K562 (cell line): ENCODE measurements at regions not wholly inside any gene's neighbourhood (a gene's known extent, or its start where the extent isn't known, plus 50 kb on each side); places are given as distances from the start of the nearest gene placed in this dataset.

Experiments used
- ATAC-seq: fragments of 200-7000 bp; cut with Tn5 transposase; 3 replicates; pipeline ENCODE4 v1.9.1; 2020; ENCODE audit warnings: moderate library complexity
- BruUV-seq: library from RNA; stranded (reverse); fragments of 400-500 nt; replicated peaks from 2 replicates; lab custom pipeline; 2021; lab: Mats Ljungman, UMichigan
- CTCF ChIA-PET: fragments of 300-600 bp; formaldehyde crosslinking; extraction: SDS; loops from one replicate; lab custom pipeline; 2021; ENCODE audit warnings: low intra/inter-chr PET ratio; lab: Yijun Ruan, JAX
- POLR2A ChIA-PET: fragments of 300-600, 350-650 bp; sonication (Branson Sonifier 250); formaldehyde crosslinking; extraction: SDS; loops from one replicate; lab custom pipeline; 2021; ENCODE audit warnings: antibody characterized with exemption, inconsistent platforms; lab: Yijun Ruan, JAX
- DNase-seq, 4 experiments: peaks; one replicate each; pipeline versions ENCODE4 v3.0.0 to v3.0.0-alpha.2; 2011 to 2018; ENCODE audit warnings: low spot score in 3 of 4, mixed read lengths in 3 of 4; ENCODE audit errors: extremely low read depth in 1 of 4
- FAIRE-seq: peaks from 2 replicates; lab custom pipeline; 2011; peaks lifted over from hg19 to GRCh38; lab: Jason Lieb, UNC
- H2AFZ ChIP-seq: 2 replicates; pipeline ENCODE4 v1.6.0; 2011; ENCODE audit warnings: low read depth, low read length, control low read depth, inconsistent platforms
- H3K27ac ChIP-seq: fragments of 200-600 bp; 3 replicates; pipeline ENCODE4 v1.8.0; 2011; ENCODE audit warnings: low read depth, mild to moderate bottlenecking, control low read depth, inconsistent platforms, low read length, moderate library complexity, mixed read lengths; ENCODE audit errors: extremely low read depth
- H3K27me3 ChIP-seq, 2 experiments: fragments of 300-600 bp in 1 of 2; 2 replicates in 1 of 2; 3 replicates in 1 of 2; pipeline versions ENCODE4 v1.6.0 to v1.8.0; 2011; ENCODE audit warnings: inconsistent platforms in 2 of 2, low read length in 2 of 2, mild to moderate bottlenecking in 1 of 2, mixed read lengths in 1 of 2, moderate library complexity in 1 of 2; ENCODE audit not compliant: control insufficient read depth in 2 of 2, insufficient read depth in 2 of 2
- H3K36me3 ChIP-seq: fragments of 300-600 bp; 3 replicates; pipeline ENCODE4 v1.8.0; 2011; ENCODE audit warnings: mild to moderate bottlenecking, low read length, inconsistent platforms; ENCODE audit not compliant: control insufficient read depth, insufficient read depth
- H3K4me1 ChIP-seq, 2 experiments: fragments of 200-600 bp in 1 of 2; replicated peaks in 1 of 2; 2 replicates in 1 of 2; 3 replicates in 1 of 2; pipeline versions ENCODE4 v1.5.1 to v1.8.0; 2011; ENCODE audit warnings: inconsistent platforms in 2 of 2, low read length in 2 of 2, mild to moderate bottlenecking in 1 of 2, mixed read lengths in 1 of 2, moderate library complexity in 1 of 2; ENCODE audit not compliant: control insufficient read depth in 2 of 2, insufficient read depth in 2 of 2
- H3K4me2 ChIP-seq: 2 replicates; pipeline ENCODE4 v1.6.1; 2011; ENCODE audit warnings: low read length, control low read depth, inconsistent platforms, mixed read lengths; ENCODE audit not compliant: insufficient read depth
- H3K4me3 ChIP-seq: fragments of 200-600 bp; sonication (generic), shearing (Covaris generic); 2 replicates; pipeline ENCODE4 v1.5.1; 2016; ENCODE audit warnings: control low read depth, inconsistent platforms
- H3K79me2 ChIP-seq: fragments of 200-600 bp; 3 replicates; pipeline ENCODE4 v1.8.0; 2011; ENCODE audit warnings: low read length, inconsistent platforms; ENCODE audit not compliant: control insufficient read depth, insufficient read depth
- H3K9ac ChIP-seq, 2 experiments: 2 replicates each; pipeline versions ENCODE4 v1.6.0 to v1.6.1; 2011; ENCODE audit warnings: low read depth in 2 of 2, low read length in 2 of 2, control low read depth in 1 of 2, inconsistent platforms in 1 of 2, mild to moderate bottlenecking in 1 of 2, mixed read lengths in 1 of 2; ENCODE audit not compliant: insufficient read depth in 1 of 2
- H3K9me1 ChIP-seq: one replicate; pipeline ENCODE4 v1.6.0; 2011; ENCODE audit warnings: inconsistent platforms, mild to moderate bottlenecking, low read length, moderate library complexity; ENCODE audit not compliant: control insufficient read depth, insufficient read depth
- H3K9me3 ChIP-seq: replicated peaks from 2 replicates; pipeline ENCODE4 v1.5.1; 2011; ENCODE audit warnings: low read depth, low read length, inconsistent platforms; ENCODE audit not compliant: control insufficient read depth, insufficient read depth
- H4K20me1 ChIP-seq: replicated peaks from 2 replicates; pipeline ENCODE4 v1.6.1; 2011; ENCODE audit warnings: low read length, inconsistent platforms, mixed read lengths; ENCODE audit not compliant: control insufficient read depth, insufficient read depth
- AFF4 ChIP-seq: sonication (generic); formaldehyde crosslinking; IDR thresholded peaks from 2 replicates; pipeline ENCODE4 v1.8.0; 2023; ENCODE audit warnings: mild to moderate bottlenecking, missing genetic modification reagents
- ARHGAP35 ChIP-seq: fragments of 450-650 bp; IDR thresholded peaks from 2 replicates; pipeline ENCODE4 v1.6.1; 2018; ENCODE audit not compliant: partially characterized antibody
- ELF4 ChIP-seq: fragments of 450-650 bp; formaldehyde crosslinking; IDR thresholded peaks from 2 replicates; pipeline ENCODE4 v1.4.0; 2022; ENCODE audit warnings: missing genetic modification characterization
- FOXO4 ChIP-seq: fragments of 450-650 bp; formaldehyde crosslinking; IDR thresholded peaks from 2 replicates; pipeline ENCODE4 v1.4.0; 2020; ENCODE audit warnings: mild to moderate bottlenecking, moderate library complexity
- HCFC1 ChIP-seq: IDR thresholded peaks from 2 replicates; pipeline ENCODE4 v1.6.1; 2012; ENCODE audit warnings: low read depth, low read length, improper control_type of control experiment
- JUN ChIP-seq, 2 experiments: sonication (generic) in 1 of 2; formaldehyde crosslinking in 1 of 2; IDR thresholded peaks; 2 replicates each; pipeline versions ENCODE4 v1.6.1 to v1.8.0; 2012 to 2022; ENCODE audit warnings: borderline replicate concordance in 2 of 2, mild to moderate bottlenecking in 2 of 2, improper control_type of control experiment in 1 of 2, low read depth in 1 of 2, low read length in 1 of 2, missing genetic modification reagents in 1 of 2
- NFYB ChIP-seq: IDR thresholded peaks from 2 replicates; pipeline ENCODE4 v1.6.1; 2011; ENCODE audit warnings: mild to moderate bottlenecking, moderate library complexity; ENCODE audit not compliant: insufficient read length; ENCODE audit errors: extremely low read depth
- SMAD4 ChIP-seq: fragments of 250-450 bp; sonication (Bioruptor Pico); conservative IDR thresholded peaks from 2 replicates; pipeline ENCODE4 v1.8.0; 2021; ENCODE audit warnings: inconsistent platforms, mild to moderate bottlenecking, moderate library complexity
- TEAD4 ChIP-seq, 2 experiments: sonication (generic) in 1 of 2; formaldehyde crosslinking in 1 of 2; IDR thresholded peaks; 2 replicates each; pipeline versions ENCODE4 v1.6.1 to v1.8.0; 2012 to 2022; ENCODE audit warnings: borderline replicate concordance in 1 of 2, inconsistent platforms in 1 of 2, low read length in 1 of 2, mild to moderate bottlenecking in 1 of 2, missing genetic modification reagents in 1 of 2
- TOE1 ChIP-seq, 2 experiments: fragments of 450-650 bp in 1 of 2; sonication (generic) in 1 of 2; formaldehyde crosslinking in 1 of 2; IDR thresholded peaks; 2 replicates each; pipeline versions ENCODE4 v1.7.1 to v1.8.0; 2016 to 2022; ENCODE audit warnings: borderline replicate concordance in 2 of 2, mild to moderate bottlenecking in 2 of 2, antibody characterized with exemption in 1 of 2, inconsistent platforms in 1 of 2, low read depth in 1 of 2, missing genetic modification reagents in 1 of 2, moderate library complexity in 1 of 2
- ZNF146 ChIP-seq: IDR thresholded peaks from one replicate; pipeline ENCODE4 v1.6.1; 2018; ENCODE audit warnings: missing compliant biosample characterization; ENCODE audit not compliant: unreplicated experiment
- ZNF512 ChIP-seq: IDR thresholded peaks from 2 replicates; pipeline ENCODE4 v1.6.1; 2016; ENCODE audit warnings: missing genetic modification characterization, missing compliant biosample characterization
- ZNF586 ChIP-seq: fragments of 450-650 bp; formaldehyde crosslinking; conservative IDR thresholded peaks from 2 replicates; pipeline ENCODE4 v1.4.0; 2020; ENCODE audit warnings: mild to moderate bottlenecking, moderate library complexity
- WGBS: fragments of 100-300 bp; shearing (Covaris generic); methylation state at CpG from one replicate; pipeline ENCODE4 v1.1.6; 2016; ENCODE audit warnings: low coverage, mixed read lengths; ENCODE audit not compliant: insufficient coverage; ENCODE audit errors: missing lambda C conversion rate; 5-methylcytosine and 5-hydroxymethylcytosine counted together
- in situ Hi-C: fragments of 300-500 bp; cut with MboI; formaldehyde crosslinking; loops from 4 replicates; pipeline ENCODE4 v1.15.0; 2018; ENCODE audit warnings: inconsistent platforms, mixed read lengths
- intact Hi-C: fragments of 100-400 bp; cut with micrococcal nuclease; formaldehyde crosslinking; loops from 2 replicates; pipeline ENCODE4 v1.14.2; 2022

GRCh38 chr11:76263657-76264056 is 57.4 kb upstream of the WNT11 start (continued):
- TF ChIP-seq AFF4, result no peak
- TF ChIP-seq ARHGAP35, result no peak
- TF ChIP-seq TEAD4 (IDR thresholded peaks at IDR 0.05; ENCODE audit: low read length), result peak; percentile 27; the same call in 1 of the 2 replicates
- no peak for TF ChIP-seq TEAD4 (CRISPR knock-in tag; IDR thresholded peaks at IDR 0.05; ENCODE audit: borderline replicate concordance)
- TF ChIP-seq NFYB, result no peak
- TF ChIP-seq, all 486 proteins: peak for 7

- Histone ChIP-seq H3K9me1 (no peaks in the 10 kb centered on the region), H3K4me1 (no peaks in the 10 kb centered on the region), H4K20me1 (0 out of 2 replicates have a peak, but pooled peaks cover 4% of the 10 kb centered on the region), H3K79me2 (no peaks in the 10 kb centered on the region), H3K9ac (no peak overlapping the region), H3K27me3 (peaks cover 13 to 50% of the 10 kb centered on the region in 2 experiments; a peak in 4 of 5 replicates), H3K4me3 (no peak overlapping the region), H3K9me3 (no peaks in the 10 kb centered on the region), H2AFZ (no peak overlapping the region), H3K27ac (no peak overlapping the region), H3K36me3 (no peaks in the 10 kb centered on the region), H3K4me2 (no peak overlapping the region)
- 6% methylated on average over 2 of the region's 2 CpGs for WGBS
- ChIA-PET POLR2A (no interaction called here), CTCF (no interaction called here)
- no TSS peak for BruUV-seq
- intact Hi-C loops (no loop called here), in situ Hi-C loops (no loop called here)
- FAIRE-seq (no peak), ATAC-seq (no peak), DNase-seq (no peak)
- TF ChIP-seq FOXO4 (CRISPR knock-in tag), result no peak
- no peak for TF ChIP-seq ELF4 (CRISPR knock-in tag)
- no peak for TF ChIP-seq ZNF512 (tag)
- no peak for TF ChIP-seq ZNF146
- no peak for TF ChIP-seq SMAD4
- TF ChIP-seq TOE1 (IDR thresholded peaks at IDR 0.05; ENCODE audit: borderline replicate concordance), result no peak
- no peak for TF ChIP-seq TOE1 (CRISPR knock-in tag; IDR thresholded peaks at IDR 0.05; ENCODE audit: borderline replicate concordance, low read depth)
- no peak for TF ChIP-seq JUN (IDR thresholded peaks at IDR 0.05; ENCODE audit: borderline replicate concordance, low read depth, low read length)
- TF ChIP-seq JUN (CRISPR knock-in tag; IDR thresholded peaks at IDR 0.05; ENCODE audit: borderline replicate concordance), result no peak
- TF ChIP-seq HCFC1, result no peak
- TF ChIP-seq ZNF586, result no peak
Measured at GRCh38 chr11:76263166-76263565, 56.9 kb upstream of the WNT11 start.
